Right renal pelvis (tissue), 4 donors: ENCODE measurements at regions not wholly inside any gene's neighbourhood (a gene's known extent, or its start where the extent isn't known, plus 50 kb on each side); places are given as distances from the start of the nearest gene placed in this dataset.

Experiments used
- DNase-seq, 4 donors: peaks; one replicate each; pipeline ENCODE4 v3.0.0-alpha.2; 2013; ENCODE audit warnings: low read depth in 4 of 4, low spot score in 3 of 4, missing footprints in 1 of 4

DNA sequence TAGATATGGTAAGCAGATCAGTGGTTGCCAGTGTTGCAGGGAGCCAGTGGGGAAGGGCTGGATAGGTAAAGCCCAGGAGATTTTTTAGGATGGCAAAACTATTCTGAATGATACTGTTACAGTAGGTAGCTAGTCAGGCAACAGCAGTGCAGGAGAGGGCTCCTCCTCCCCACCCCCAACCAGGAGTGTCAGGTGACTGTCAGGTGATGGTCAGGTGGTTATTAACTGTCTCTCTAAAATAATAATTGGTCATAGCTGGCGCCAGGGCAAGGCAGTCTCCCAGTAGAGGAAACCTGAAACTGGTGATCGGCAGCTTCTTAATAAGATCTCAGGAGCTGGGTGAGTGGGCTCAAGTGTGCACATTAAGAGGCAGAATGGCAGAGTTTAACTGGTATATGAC, 201.6 kb upstream of the PARD3B start:
- no peak for DNase-seq

DNA sequence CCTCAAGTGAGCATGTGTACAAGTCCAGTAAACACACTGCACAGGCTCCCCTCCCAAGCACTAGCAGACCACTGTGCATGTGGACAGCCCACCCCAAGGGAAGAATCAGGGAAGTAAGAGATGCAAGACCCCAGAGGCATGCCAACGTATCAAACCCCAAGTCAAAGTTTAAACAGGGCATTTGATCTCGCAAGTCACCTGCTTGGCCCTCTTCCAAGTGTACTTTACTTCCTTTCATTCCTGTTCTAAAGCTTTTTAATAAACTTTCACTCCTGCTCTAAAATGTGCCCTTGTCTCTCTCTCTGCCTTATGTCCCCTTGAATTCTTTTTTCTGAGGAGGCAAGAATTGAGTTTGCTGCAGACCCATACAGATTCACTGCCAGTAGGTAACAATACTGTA, 201.2 kb upstream of the PARD3B start:
- DNase-seq: no peak

DNA sequence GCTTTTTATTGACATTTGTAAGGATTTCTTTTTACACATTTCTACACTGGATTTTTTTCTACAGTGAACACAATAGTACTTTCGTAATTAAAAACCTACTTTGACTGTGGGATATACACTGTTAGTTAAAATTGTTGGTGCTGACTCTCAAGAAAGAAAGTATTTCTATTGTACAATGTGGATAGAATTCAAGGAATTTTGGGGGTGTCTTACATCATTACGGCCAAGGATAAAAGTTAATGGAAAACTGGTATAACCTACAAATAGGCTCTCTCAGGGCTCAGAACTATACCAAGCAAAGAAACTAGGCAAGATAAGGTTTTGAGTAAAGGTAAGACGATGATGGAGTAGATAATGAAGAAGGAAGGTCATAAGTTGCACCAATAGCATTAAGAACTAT, 198.4 kb upstream of the PARD3B start:
- no peak for DNase-seq

DNA sequence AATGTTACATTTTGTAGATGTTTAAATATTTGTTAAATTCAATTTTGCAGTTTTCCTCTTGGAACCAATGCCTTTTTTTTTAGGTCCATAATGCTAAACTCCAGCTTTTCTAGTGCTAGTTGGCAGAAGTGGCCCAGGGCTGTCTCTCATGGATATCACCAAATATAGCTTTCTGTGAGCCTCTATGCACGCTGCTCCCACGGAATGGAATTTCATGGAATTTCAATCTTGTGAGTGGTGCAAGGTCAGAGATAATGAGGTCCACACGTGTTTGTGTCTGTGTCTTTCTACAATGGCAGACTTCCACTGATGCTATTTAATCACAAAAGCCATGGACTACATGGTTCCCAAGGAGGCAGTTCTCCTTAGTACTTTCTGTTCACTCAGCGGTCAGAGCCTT, 191.5 kb upstream of the PARD3B start:
- no peak for DNase-seq

DNA sequence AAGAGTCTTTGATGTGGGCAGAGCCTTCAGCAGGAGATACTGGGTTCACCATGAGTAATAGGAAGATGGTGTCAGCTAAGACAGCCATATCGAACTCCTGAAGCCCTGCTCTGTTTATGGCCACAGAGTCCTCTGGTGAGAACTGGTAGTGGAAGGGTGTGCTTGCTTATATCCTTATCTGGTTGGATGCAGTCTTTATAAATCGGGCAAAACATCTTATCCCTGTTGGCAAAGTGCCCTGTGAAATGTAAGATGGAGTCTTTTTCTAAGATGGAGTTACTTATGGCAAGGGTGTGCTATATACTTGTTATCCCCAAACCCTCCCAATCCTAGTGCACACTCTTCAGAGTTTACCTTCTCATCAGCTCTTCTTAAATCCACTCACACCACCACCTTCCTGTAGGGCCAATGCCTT, 190.8 kb upstream of the PARD3B start:
- DNase-seq: no peak

DNA sequence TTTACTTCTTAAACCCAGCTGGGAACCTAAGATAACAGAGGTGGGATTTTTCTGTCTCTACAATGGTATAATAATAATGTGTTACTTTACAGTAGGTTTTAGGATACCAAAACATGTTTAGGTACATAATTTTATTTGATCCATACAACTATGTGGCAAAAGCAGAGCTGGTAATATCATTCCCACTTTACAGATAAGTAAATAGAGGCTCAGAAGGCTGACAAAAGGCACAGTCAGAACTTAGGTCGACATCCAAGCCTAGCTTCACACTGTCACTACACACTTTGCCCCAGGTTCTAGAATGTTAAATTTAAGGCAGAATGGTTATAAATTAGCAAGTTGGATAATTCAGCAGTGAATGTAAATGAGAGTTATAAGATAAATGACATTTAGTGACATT, 189.6 kb upstream of the PARD3B start:
- DNase-seq: no peak

DNA sequence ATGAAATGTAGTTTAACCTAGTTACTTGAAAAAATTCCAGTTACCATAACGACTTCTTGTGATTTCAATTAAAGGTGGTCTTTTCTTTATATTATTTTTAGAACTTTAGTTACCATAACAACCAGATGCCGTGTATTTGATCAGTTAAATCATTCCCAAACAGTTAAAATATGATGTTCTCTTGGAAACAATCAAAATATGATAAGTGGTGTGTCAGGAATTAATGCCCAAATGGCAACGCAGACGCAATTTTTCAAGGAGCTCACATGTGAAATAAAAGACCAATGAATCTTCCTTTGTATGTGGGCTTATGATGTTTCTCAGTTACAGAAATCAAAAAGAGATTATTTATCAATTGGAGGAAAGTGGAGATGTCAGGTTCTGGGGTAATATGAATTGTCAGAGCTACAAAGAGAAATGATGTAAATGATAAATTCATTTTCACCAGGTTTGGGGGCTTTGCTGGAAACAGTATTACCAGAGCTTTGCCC, 189.1 kb upstream of the PARD3B start:
- DNase-seq: no peak

DNA sequence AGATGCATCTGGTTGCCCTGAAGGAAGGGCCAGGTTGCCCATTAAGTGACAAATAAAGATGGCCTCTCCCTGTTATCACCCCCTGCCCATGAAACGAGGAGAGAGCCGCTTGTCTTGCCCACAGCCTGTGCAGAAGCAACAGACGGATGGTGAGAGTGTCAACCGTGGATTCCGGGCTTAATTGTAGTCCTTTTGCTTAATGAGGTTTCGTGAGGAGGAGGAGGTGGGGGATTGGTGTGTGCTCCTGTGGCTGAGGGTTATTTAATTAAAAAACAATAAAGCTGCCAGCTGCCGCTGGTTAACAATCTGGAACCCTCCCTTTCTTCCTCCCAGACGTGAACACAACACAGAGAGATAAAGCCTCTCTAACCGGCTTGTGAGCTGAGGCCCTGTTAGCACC, 188.0 kb upstream of the PARD3B start:
- peak; percentile 25 to 69 (median 56) for DNase-seq

DNA sequence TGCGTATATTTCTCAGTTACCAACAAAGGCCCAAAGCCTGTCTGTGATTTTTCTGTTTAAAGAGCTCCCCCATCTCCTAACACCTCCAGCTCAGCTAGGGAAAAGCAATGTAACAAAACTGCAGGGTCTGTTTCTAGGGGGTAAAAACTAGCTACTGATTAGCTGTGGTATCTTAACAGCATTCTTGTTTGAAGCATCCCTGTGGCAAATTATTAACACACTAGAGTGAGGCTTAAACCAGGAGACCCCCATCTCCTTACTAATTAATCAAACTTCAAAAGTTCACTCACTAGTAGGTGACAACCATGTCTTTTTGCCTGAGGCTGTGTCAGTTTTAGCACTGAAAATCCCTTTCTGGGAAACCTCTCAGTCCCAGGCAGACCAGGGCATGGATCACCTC, 186.2 kb upstream of the PARD3B start:
- DNase-seq: peak in 1 of 4 donors; percentile 41

DNA sequence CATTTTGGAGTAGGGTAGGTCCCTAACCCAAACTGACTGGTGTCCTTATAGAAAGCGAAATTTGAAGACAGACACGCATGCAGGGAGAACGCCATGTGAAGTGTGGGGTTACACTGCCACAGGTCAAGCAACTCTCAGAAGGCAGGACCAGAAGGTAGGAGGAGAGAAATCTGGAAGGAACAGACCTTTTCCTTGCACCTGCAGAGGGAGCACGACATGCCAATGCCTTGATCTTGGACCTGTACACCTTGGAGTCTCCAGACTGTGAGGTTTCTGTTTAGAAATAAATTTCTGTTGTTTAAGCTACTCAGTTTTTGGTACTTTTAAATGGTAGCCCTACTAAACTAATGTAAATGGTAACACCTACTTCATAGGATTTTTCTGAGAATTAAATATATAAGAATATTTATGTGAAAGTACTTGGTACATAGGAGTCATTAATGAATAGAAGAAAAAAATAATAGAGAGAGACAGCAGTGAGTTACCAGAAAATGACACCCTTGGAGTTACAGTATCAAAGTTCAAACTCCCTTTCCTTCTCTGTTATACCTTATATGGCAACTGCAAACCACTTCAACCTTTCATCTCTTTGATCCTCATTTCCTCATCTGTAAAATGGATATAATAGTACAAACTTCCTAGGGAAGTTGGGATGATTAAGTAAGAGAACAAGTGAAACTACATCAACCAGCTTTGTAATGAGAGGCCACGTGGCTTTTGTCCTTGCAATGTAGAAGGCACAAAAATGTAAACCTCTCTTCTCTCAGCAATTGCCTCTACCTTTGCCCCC, 184.9 kb upstream of the PARD3B start:
- no peak for DNase-seq

DNA sequence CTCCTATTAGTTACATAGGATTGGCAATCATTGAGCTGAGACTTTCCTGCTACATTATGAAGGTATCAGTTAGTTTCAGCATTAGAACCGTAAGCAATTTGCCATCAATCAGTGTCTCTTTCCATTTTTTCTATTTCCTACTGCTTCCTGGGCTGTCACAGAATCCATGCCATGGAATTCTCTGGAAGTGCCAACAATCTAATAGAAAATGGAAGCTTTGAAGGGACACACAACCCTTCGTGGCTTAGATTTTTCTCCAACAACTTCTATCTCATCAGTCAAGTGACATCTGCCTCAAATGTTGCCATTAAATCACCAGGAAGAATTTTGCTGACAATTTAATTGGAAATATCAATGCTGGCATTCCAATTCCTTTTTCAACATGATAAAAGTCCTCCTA, 183.5 kb upstream of the PARD3B start:
- no peak for DNase-seq

DNA sequence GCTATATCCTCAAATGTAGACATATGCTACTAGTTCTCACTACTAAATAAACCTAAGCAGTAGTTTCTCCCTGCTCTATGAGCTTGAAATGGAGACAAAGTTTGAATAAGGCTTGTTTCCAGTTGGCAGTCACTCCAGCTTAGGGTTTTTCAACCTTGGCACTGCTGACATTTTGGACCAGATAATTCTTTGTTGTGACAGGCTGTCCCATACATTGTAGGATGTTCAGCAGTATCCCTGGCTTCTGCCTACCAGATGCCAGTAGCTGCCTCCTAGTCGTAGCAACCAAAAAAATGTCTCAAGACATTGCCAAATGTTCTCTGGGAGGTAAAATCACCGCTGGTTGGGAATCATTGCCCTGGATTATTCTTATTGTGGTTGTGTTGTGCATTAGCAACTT, 182.7 kb upstream of the PARD3B start:
- DNase-seq: no peak

DNA sequence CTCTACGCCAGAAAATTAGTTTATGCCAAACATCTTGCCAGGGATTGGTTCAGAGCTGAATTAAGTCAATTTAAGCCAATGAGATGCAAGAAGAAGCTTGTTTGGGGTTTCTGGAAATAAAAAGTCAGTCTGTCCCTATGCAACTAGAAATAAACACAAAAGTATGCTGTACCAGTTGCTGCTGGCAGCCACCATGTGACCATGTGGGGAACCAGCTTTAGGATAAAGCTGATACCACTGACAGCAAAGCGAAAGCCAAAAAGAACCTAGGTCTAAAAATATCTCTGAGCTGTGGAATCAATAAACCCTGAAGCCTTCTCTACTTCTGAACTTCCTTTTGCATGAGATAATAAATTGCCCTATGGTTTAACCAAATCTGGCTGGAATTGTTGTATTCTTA, 181.8 kb upstream of the PARD3B start:
- DNase-seq: no peak

DNA sequence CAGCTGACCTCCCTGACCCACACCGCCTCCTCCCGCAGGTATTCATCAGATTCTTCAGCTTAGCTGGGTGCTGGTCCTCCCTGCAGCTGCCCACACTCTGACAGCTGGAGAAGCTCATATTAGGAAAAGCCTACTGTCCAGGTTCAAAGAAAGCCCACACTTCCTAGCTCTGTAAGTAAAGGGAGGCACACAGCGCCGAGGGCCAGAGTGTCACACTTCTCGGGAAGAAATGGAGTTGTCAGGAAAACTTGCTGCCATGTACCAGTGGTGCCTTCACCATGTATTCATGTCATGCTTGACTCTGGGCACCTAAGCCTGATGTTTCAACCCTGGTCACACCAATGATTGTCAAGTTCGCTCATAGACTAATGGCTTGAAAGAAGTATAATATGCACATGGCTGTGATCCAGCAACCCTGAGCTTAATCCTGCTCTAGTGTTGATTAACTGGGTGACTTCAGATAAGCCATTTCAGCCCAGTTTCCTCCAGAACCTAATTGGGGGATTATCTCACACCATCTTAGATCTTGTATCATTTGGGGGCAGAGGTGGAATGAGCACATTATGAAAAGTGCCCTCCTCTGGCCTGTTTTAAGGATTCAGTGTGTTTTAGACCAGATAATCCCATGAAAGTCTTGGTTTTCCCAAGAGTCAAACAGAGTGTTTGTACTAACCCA, 180.3 kb upstream of the PARD3B start:
- no peak for DNase-seq

DNA sequence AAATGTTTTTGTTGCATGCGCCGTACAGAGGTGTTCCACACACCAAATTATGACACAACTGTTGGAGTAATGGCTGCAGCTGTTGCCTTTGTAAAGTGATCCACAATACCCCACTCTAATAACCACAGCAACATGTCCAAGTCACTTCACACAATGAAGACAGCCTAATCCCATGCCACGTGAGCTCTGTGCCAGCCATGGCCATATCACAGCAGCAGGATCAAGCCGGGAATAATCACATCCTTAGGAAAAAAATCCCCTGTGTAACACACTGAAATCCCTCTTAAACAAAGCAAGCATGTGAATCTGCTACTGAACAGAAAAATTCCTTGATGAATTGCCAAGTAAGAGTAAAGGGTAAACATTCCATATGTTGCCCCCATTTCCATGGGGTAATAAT, 179.5 kb upstream of the PARD3B start:
- no peak for DNase-seq

DNA sequence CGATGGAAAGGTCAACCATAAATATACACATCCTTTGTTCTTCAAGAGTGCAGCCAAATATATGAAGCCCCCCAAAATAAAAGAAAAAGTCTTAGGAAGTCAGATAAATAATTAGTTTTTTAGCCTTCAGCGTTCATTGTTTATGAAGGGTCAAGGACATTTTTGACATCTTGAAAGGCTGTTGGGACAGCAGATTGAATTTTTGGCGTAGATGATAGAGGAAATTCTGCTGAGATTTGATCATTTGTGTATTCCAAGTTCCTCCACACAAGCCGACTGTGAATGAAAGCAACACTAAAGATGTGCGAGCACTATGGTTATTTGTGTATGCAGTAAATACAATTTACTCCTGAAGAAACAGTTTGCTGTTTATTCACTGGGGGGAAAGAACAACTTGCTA, 177.8 kb upstream of the PARD3B start:
- DNase-seq: no peak

DNA sequence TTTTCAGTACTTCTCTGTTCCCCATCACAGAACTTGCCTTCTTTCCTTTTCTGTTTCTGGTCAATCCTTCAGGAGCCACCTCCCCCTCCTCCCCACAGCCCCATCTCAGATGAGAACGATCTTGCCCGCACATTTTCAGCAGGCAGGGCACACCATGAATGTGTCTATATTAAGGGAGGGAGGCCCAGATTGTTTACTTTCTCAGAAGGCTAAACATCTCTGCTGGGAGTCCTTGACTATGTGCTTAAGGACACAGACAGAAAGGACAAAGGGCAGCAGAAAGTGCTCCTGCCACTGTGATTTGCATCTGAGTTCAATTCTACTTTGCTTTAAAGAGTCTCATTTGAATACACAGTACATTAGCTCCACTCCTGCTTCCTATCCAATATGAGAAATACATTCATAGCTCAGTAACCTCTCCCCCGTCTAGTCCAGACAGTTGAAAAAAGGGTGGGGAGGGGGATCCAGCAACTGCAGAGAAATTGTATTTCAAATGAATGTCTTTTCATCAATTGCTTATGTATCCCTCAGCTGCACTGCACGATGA, 175.0 kb upstream of the PARD3B start:
- no peak for DNase-seq

DNA sequence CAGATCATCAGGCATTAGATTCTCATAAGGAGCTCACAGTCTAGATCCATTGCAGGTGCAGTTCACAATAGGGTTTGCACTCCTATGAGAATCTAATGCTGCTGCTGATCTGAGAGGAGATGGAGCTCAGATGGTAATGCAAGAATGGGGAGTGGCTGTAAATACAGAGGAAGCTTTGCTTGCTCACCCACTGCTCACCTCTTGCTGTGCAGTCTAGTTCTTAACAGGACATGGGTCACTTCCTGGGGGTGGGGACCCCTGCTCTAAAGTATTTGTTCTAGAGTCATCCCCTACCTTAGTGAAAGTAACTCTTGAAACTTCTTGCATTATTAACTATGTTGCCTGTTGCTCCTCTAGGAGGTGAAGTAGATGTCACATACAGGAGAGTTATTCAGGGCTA, 171.3 kb upstream of the PARD3B start:
- no peak for DNase-seq

DNA sequence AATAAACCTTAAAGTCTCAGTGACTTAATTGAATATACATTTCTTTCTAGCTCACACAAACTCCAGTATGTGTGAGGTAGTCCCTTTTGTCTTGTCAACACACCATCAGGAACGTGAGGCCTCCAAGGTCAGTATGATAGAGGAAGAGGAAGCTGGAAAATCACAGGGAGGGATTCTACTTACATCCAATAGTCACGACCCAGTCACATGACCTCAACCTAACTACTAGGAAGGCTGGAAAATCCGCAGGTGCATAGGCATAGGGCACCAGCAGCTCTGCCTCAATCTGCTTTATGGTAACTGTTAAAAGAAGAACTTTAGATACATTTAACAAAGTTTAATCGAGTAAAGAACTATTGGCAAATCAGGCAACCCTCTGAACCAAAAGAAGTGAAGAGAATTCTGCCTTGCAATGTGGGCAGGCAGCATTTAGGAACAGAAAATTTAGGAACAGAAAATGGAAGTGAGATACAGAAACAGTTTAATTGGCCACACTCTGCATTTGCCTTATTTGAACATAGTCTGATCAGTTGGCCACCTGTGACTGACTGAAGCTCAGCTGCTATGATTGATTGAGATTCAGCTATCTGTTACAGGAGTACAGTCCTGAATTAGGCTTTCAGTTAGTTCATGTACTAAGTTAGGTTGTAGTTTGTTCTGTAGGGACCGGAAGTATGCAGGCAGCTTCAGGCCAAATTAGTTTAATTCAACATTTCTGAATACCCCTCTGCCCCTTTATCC, 165.0 kb upstream of the PARD3B start:
- no peak for DNase-seq

DNA sequence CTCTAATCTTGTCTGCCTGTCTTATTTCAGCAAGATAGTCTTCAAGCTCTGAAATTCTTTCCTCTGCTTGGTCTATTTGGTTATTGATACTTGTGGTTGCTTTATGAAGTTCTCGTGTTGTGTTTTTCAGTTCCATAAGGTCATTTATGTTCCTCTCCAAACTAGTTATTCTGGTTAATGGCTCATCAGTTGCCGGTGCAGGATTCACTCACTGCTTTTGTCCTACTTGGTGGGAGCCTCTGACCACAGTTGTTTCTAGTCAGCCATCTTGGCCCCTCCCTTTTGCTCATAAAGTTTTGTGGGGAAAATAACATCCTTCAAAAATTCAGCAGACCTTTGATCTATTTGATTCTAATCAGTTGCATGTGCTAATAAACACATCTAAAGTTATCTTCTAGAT, 158.6 kb upstream of the PARD3B start:
- no peak for DNase-seq

DNA sequence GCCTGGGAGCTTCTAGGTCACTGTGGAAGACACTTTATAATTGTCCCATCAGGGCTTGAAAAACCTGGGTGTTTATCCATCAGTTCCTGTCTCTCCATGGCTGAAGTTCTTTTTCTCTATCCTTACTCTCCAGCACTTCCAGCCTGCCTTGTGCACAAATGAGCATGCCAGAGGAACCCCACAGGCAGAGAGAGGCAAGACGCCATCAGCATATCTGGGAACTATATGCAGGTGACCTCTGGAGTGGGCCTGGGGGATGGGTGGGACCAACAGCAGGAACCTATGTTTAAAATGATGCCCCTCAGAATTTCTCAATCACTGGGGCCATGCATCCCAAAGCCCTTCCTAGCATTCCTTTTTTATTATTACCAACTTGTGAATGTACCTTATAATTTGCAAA, 156.2 kb upstream of the PARD3B start:
- no peak for DNase-seq
